H1 (cell line): ENCODE measurements at regions not wholly inside any gene's neighbourhood (a gene's known extent, or its start where the extent isn't known, plus 50 kb on each side); places are given as distances from the start of the nearest gene placed in this dataset.

Source experiments
- NRF1 ChIP-seq: IDR thresholded peaks from 2 replicates; pipeline ENCODE4 v1.6.1; 2011; ENCODE audit warnings: mild to moderate bottlenecking, low read depth, low read length, improper control_type of control experiment
- POLR2A ChIP-seq, 2 experiments: IDR thresholded peaks; 1 replicate in 1 of 2; 2 replicates in 1 of 2; pipeline ENCODE4 v1.6.1; 2011; ENCODE audit warnings: low read depth in 2 of 2, low read length in 2 of 2, mild to moderate bottlenecking in 2 of 2; ENCODE audit errors: control extremely low read depth in 1 of 2
- POLR2AphosphoS5 ChIP-seq: IDR thresholded peaks from 2 replicates; pipeline ENCODE4 v1.6.1; 2011; ENCODE audit warnings: low read depth, low read length
- RFX5 ChIP-seq: IDR thresholded peaks from 2 replicates; pipeline ENCODE4 v1.6.1; 2011; ENCODE audit warnings: low read depth, low read length, improper control_type of control experiment, borderline replicate concordance
- RXRA ChIP-seq: IDR thresholded peaks from 2 replicates; pipeline ENCODE4 v1.6.1; 2011; ENCODE audit warnings: low read depth, mild to moderate bottlenecking, low read length, moderate library complexity; ENCODE audit not compliant: insufficient read depth
- ZNF274 ChIP-seq: IDR thresholded peaks from 2 replicates; pipeline ENCODE4 v1.7.0; 2012; ENCODE audit warnings: low read length, borderline replicate concordance; ENCODE audit errors: extremely low read depth
- TF ChIP-seq, protein P1 (sequence below): IDR thresholded peaks from 2 replicates; pipeline ENCODE4 v1.6.1; 2012; ENCODE audit warnings: inconsistent platforms
- TF ChIP-seq, protein P2 (sequence below), 3 experiments: IDR thresholded peaks; 1 replicate in 2 of 3; 2 replicates in 1 of 3; pipeline versions ENCODE4 v1.5.1 to v1.6.1; 2011; ENCODE audit warnings: low read length in 3 of 3, mild to moderate bottlenecking in 3 of 3, inconsistent platforms in 2 of 3, low read depth in 1 of 3, moderate library complexity in 1 of 3; ENCODE audit not compliant: insufficient read depth in 1 of 3; ENCODE audit errors: control extremely low read depth in 1 of 3
- TF ChIP-seq, protein P3 (sequence below): IDR thresholded peaks from 2 replicates; pipeline ENCODE4 v1.6.1; 2011; ENCODE audit warnings: low read length, improper control_type of control experiment
- TF ChIP-seq, protein P4 (sequence below): IDR thresholded peaks from 2 replicates; pipeline ENCODE4 v1.6.1; 2011; ENCODE audit warnings: low read depth, mild to moderate bottlenecking, low read length; ENCODE audit not compliant: insufficient read depth

DNA sequence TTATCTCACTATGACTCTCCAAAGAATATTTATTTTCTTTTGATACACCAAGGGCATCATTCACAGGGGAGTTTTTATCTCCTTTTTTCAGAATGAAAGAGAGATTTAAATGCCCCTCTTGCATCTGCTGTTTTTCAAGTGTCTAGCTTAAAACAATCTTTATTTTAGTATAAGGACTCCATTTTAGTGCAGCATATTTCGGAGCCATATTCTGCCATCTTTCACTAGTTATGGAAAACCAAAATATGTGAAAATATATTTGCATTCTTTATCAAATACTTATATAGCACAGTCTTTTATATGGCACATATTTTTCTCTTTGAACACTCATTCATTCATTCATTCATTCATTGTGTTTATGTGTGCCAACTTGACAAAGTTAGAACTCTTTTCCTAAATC lies 1130.2 kb downstream of the SLITRK5 start:
- TF ChIP-seq NRF1 (no peak), POLR2AphosphoS5 (no peak), RXRA (no peak), ZNF274 (no peak), POLR2A (IDR thresholded peaks at IDR 0.05; ENCODE audit: control extremely low read depth in 1 of 2, low read depth in 2 of 2, low read length in 2 of 2) (no peak), RFX5 (no peak)
- TF ChIP-seq, protein P1, sequence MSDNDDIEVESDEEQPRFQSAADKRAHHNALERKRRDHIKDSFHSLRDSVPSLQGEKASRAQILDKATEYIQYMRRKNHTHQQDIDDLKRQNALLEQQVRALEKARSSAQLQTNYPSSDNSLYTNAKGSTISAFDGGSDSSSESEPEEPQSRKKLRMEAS: no peak
- TF ChIP-seq, protein P2, sequence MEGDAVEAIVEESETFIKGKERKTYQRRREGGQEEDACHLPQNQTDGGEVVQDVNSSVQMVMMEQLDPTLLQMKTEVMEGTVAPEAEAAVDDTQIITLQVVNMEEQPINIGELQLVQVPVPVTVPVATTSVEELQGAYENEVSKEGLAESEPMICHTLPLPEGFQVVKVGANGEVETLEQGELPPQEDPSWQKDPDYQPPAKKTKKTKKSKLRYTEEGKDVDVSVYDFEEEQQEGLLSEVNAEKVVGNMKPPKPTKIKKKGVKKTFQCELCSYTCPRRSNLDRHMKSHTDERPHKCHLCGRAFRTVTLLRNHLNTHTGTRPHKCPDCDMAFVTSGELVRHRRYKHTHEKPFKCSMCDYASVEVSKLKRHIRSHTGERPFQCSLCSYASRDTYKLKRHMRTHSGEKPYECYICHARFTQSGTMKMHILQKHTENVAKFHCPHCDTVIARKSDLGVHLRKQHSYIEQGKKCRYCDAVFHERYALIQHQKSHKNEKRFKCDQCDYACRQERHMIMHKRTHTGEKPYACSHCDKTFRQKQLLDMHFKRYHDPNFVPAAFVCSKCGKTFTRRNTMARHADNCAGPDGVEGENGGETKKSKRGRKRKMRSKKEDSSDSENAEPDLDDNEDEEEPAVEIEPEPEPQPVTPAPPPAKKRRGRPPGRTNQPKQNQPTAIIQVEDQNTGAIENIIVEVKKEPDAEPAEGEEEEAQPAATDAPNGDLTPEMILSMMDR (IDR thresholded peaks at IDR 0.05; ENCODE audit: control extremely low read depth in 1 of 3, insufficient read depth in 1 of 3, low read depth in 1 of 3, low read length in 3 of 3): no peak
- TF ChIP-seq, protein P3, sequence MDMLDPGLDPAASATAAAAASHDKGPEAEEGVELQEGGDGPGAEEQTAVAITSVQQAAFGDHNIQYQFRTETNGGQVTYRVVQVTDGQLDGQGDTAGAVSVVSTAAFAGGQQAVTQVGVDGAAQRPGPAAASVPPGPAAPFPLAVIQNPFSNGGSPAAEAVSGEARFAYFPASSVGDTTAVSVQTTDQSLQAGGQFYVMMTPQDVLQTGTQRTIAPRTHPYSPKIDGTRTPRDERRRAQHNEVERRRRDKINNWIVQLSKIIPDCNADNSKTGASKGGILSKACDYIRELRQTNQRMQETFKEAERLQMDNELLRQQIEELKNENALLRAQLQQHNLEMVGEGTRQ: no peak
- TF ChIP-seq, protein P4, sequence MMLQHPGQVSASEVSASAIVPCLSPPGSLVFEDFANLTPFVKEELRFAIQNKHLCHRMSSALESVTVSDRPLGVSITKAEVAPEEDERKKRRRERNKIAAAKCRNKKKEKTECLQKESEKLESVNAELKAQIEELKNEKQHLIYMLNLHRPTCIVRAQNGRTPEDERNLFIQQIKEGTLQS: no peak
